GM12892 (cell line): ENCODE measurements at regions not wholly inside any gene's neighbourhood (a gene's known extent, or its start where the extent isn't known, plus 50 kb on each side); places are given as distances from the start of the nearest gene placed in this dataset.

Experiments
- POLR2A ChIP-seq: IDR thresholded peaks from 2 replicates; pipeline ENCODE4 v1.6.1; 2011; ENCODE audit warnings: low read depth, low read length, control low read depth
- POLR2AphosphoS5 ChIP-seq: IDR thresholded peaks from 2 replicates; pipeline ENCODE4 v1.6.1; 2011; ENCODE audit warnings: low read depth, low read length, control low read depth

DNA sequence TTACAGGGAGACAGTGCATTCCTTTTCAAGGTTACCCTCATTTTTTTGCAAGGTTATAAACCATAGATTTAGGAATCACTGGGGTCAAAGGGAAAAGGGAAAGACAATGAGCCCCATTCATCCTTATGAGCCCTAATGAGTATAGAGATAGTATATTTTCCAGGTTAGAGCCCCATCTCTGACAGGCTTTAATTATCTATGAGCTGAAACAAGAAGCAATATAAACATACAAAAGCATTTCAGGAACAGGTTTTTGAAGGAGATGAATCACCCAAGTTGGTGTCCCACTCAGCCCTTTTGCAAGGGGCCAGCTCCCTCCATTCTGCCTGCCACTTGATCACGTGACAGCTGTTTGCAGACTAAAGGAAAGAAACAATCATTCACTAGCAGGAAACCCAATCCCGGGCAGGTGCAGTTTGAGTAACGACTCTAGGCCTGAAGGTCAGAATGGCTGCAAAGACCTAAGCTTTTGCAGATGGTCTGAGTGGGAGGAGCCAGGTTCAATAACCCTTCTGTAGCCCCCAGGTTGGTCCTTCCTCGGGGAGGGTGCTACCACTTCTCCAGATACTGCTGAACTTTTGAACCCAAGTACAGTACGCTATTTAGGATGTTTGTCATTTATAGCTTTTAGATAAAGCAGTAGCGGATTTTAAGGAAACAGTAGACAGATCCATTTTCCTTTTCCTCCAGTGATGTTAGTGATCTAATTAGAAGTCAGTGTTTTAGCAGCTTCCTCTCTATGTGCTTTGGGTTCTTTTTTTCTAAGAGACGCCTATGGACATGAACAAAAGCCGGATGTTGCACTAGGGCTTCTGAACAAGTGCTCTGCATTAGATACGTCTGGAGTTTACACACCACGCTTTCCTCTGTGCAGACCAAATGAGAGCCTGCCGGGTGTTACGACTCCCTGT, 253.2 kb downstream of the SOX4 start:
- no peak for TF ChIP-seq POLR2A
- TF ChIP-seq POLR2AphosphoS5: no peak
